Cardiac fibroblast (primary cell): ENCODE measurements at regions not wholly inside any gene's neighbourhood (a gene's known extent, or its start where the extent isn't known, plus 50 kb on each side); places are given as distances from the start of the nearest gene placed in this dataset.

Experiments used
- DNase-seq, 2 donors: peaks; one replicate each; pipeline versions ENCODE4 v3.0.0 to v3.0.0-alpha.2; 2010; ENCODE audit warnings: low read depth in 2 of 2
- H3K4me3 ChIP-seq, 2 donors: replicated peaks in 1 of 2; 1 replicate in 1 of 2; 2 replicates in 1 of 2; pipeline ENCODE4 v1.5.1; 2011; ENCODE audit warnings: low read depth in 2 of 2, low read length in 2 of 2, mild to moderate bottlenecking in 2 of 2, moderate library complexity in 1 of 2
- TF ChIP-seq, protein P1 (sequence below): IDR thresholded peaks from one replicate; pipeline ENCODE4 v1.5.1; 2011; ENCODE audit warnings: low read depth, mild to moderate bottlenecking, low read length, inconsistent platforms

DNA sequence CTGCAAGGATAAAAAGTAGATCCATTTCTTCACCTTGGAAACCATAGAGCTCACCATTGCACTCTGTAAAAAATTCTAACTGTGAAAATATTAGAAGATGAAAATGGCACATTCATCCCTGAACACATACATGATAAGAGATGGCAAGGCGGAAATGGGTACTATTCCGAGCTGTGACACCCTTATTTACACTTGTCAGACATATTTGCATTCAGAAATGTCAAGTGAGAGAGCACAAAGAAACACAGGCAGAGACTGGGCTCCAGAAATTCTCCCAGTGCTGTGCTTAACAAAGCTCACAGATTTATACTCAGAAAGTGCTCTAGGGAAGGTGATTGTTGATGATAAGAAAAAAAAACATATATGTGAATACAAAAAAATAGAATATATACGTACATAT lies 170.3 kb upstream of the PUM3 start:
- DNase-seq, result no peak
- no peak overlapping the region for H3K4me3 ChIP-seq
- TF ChIP-seq, protein P1, sequence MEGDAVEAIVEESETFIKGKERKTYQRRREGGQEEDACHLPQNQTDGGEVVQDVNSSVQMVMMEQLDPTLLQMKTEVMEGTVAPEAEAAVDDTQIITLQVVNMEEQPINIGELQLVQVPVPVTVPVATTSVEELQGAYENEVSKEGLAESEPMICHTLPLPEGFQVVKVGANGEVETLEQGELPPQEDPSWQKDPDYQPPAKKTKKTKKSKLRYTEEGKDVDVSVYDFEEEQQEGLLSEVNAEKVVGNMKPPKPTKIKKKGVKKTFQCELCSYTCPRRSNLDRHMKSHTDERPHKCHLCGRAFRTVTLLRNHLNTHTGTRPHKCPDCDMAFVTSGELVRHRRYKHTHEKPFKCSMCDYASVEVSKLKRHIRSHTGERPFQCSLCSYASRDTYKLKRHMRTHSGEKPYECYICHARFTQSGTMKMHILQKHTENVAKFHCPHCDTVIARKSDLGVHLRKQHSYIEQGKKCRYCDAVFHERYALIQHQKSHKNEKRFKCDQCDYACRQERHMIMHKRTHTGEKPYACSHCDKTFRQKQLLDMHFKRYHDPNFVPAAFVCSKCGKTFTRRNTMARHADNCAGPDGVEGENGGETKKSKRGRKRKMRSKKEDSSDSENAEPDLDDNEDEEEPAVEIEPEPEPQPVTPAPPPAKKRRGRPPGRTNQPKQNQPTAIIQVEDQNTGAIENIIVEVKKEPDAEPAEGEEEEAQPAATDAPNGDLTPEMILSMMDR, result no peak

DNA sequence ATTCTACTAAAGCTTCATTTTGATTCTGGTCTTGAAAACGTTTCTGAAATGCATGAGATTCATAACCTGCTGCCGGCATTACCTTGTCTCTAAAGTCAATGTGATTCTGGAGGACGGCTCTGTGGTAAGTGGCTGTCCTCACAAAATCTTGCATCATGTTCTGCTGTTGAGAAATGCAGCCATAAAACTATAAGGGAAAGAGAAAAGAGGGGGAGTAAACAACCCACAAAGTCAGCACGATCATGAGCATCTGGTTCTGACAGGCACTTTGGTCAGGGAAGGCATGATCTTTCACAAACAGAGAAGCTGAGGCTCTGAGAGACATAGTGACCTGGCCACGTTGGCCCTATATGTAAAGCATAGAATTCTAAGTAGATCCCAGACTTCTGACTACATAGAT lies 168.9 kb upstream of the PUM3 start:
- H3K4me3 ChIP-seq, result no peak overlapping the region
- DNase-seq, result no peak
- TF ChIP-seq, protein P1, result no peak

DNA sequence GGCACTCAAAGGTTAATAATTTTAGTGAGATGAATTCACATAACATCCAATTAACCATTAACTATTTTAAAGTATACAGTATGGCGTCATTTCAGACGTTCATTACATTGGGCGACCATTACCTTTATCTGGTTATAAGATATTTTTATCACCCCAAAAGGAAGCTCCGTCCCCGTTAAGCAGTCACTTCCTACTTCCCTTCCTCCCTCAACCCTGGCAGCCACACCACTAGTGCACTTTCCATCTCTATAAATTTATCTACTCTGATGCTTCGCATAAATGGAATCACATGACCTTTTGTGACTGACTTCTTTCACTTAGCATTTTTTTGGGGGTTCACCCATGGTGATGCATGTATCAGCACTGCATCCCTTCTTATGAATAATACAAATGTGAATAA lies 168.3 kb upstream of the PUM3 start:
- TF ChIP-seq, protein P1, result no peak
- DNase-seq, result no peak
- H3K4me3 ChIP-seq, result no peak overlapping the region

DNA sequence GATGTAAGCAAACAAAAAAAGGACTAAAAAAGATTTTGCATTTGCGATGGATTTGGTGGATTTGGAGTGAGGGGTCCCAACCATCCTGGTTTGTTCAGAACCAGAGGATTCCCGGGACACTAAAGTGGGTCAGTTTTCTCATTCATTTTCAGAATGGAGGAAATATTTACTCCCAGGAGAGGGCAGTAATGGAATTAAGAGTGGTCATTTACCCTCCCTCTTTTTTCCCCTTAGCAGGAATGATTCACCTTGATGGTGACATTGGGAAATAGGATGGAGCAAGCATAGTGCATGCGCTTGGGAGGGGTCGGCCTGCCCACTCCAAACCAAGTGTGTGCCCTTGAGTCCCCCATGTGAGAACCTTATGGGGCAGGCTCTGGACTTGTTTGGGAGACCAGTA lies 164.2 kb upstream of the PUM3 start:
- no peak for DNase-seq
- TF ChIP-seq, protein P1, result no peak
- H3K4me3 ChIP-seq, result no peak overlapping the region

DNA sequence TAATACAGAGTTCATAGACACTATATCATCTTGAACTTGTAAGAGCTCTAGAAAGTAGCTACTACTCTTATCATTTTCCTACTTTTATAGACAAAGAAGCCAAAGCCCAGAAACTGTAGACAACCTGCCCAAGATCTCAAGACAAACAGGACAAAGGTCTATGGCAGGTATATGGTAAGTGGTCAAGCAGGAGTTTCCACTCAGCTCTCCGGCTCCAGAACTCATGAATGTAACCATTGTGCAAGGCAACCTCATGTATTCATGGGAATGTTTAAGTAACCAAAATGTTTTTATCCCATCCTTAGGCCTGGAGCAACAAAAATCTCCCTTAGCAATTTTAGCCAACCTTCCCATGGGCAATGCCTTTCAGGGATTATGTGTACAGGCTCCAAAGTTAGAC lies 163.4 kb upstream of the PUM3 start:
- no peak for DNase-seq
- TF ChIP-seq, protein P1, result no peak
- H3K4me3 ChIP-seq, result no peak overlapping the region

- no peak for DNase-seq
- TF ChIP-seq, protein P1, result no peak
- H3K4me3 ChIP-seq, result no peak overlapping the region
These were observed 163.0 kb upstream of the PUM3 start for GRCh38 chr9:3006851-3007250.

- TF ChIP-seq, protein P1, result no peak
- H3K4me3 ChIP-seq, result no peak overlapping the region
- no peak for DNase-seq
These were observed 160.7 kb upstream of the PUM3 start for GRCh38 chr9:3004572-3004971.
